IPS-11a (cell line): ENCODE measurements at regions not wholly inside any gene's neighbourhood (a gene's known extent, or its start where the extent isn't known, plus 50 kb on each side); places are given as distances from the start of the nearest gene placed in this dataset.
"Not testable (repeated sequence)": the region's sequence is repeated elsewhere in the genome, so short reads cannot be mapped to it uniquely, and the experiment has no call there.

Source experiments
- H3K4me3 ChIP-seq: one replicate; pipeline ENCODE4 v1.5.1; 2013; ENCODE audit warnings: low read depth, low read length, control low read depth

GRCh38 chr11:119586181-119586580, 142.8 kb downstream of the NECTIN1 start:
- H3K4me3 ChIP-seq = no peak overlapping the region

GRCh38 chr11:119585043-119585781, 143.8 kb downstream of the NECTIN1 start:
- peak overlapping the region; percentile 49 for H3K4me3 ChIP-seq

- peak overlapping the region; percentile 49 for H3K4me3 ChIP-seq
Measured at GRCh38 chr11:119584193-119585042, 144.6 kb downstream of the NECTIN1 start.

- no peak overlapping the region for H3K4me3 ChIP-seq
Measured at GRCh38 chr11:119583585-119583984, 145.4 kb downstream of the NECTIN1 start.

- H3K4me3 ChIP-seq = not testable (repeated sequence)
Measured at GRCh38 chr11:119581396-119581795, 147.6 kb downstream of the NECTIN1 start.

GRCh38 chr11:119580751-119581150, 148.2 kb downstream of the NECTIN1 start:
- no peak overlapping the region for H3K4me3 ChIP-seq

- H3K4me3 ChIP-seq = no peak overlapping the region
Measured at GRCh38 chr11:119580081-119580480, 148.9 kb downstream of the NECTIN1 start.

- H3K4me3 ChIP-seq = no peak overlapping the region
Measured at GRCh38 chr11:119578521-119579191, 150.3 kb downstream of the NECTIN1 start.

- H3K4me3 ChIP-seq = no peak overlapping the region
Measured at GRCh38 chr11:119573858-119574257, 150.9 kb upstream of the THY1 start.

- no peak overlapping the region for H3K4me3 ChIP-seq
Measured at GRCh38 chr11:119572481-119573424, 149.8 kb upstream of the THY1 start.

GRCh38 chr11:119571311-119571710, 148.3 kb upstream of the THY1 start:
- no peak overlapping the region for H3K4me3 ChIP-seq

- no peak overlapping the region for H3K4me3 ChIP-seq
Measured at GRCh38 chr11:119567688-119568582, 145.0 kb upstream of the THY1 start.

GRCh38 chr11:119566319-119566718, 143.3 kb upstream of the THY1 start:
- no peak overlapping the region for H3K4me3 ChIP-seq

GRCh38 chr11:119565693-119566092, 142.7 kb upstream of the THY1 start:
- H3K4me3 ChIP-seq = not testable (repeated sequence)

- H3K4me3 ChIP-seq = no peak overlapping the region
Measured at GRCh38 chr11:119560961-119561360, 138.0 kb upstream of the THY1 start.

GRCh38 chr11:119560291-119560690, 137.3 kb upstream of the THY1 start:
- no peak overlapping the region for H3K4me3 ChIP-seq

GRCh38 chr11:119552106-119552485, 129.1 kb upstream of the THY1 start:
- H3K4me3 ChIP-seq = no peak overlapping the region

GRCh38 chr11:119551420-119552105, 128.6 kb upstream of the THY1 start:
- no peak overlapping the region for H3K4me3 ChIP-seq
